ENCODE measurements at regions not wholly inside any gene's neighbourhood (a gene's known extent, or its start where the extent isn't known, plus 50 kb on each side); places are given as distances from the start of the nearest gene placed in this dataset.

- no peak for TF ChIP-seq CTCF (conservative IDR thresholded peaks at IDR 0.05; ENCODE audit: low read length)
- TF ChIP-seq EZH2phosphoT487 (IDR thresholded peaks at IDR 0.05; ENCODE audit: borderline replicate concordance, low read depth, low read length) = no peak
These were observed 214.4 kb downstream of the ETS1 start for GRCh38 chr11:128372977-128373376.
